ENCODE measurements at regions not wholly inside any gene's neighbourhood (a gene's known extent, or its start where the extent isn't known, plus 50 kb on each side); places are given as distances from the start of the nearest gene placed in this dataset.

DNA sequence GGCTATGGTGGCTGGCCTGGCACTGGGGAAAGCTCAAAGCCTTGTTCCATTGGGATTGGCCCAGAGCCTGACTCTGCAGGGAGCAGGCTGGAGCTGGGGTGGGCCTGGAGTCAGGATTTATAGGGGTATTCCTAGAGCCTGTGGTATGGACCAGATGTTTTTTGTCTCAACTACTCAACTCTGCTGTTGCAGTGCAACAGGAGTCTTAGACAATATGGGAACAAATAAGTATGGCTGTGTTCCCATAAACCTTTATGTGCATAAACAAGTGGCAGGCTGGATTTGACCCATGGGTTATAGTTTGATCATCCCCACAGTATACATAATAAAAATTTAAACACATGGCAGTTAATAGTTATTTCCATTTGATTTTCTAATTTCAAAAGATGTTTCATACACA lies 557.9 kb upstream of the ARX start:
- no peak for TF ChIP-seq HDAC2 (IDR thresholded peaks at IDR 0.05; ENCODE audit: borderline replicate concordance in 1 of 2, low read depth in 2 of 2, low read length in 2 of 2)
- TF ChIP-seq, protein P1, sequence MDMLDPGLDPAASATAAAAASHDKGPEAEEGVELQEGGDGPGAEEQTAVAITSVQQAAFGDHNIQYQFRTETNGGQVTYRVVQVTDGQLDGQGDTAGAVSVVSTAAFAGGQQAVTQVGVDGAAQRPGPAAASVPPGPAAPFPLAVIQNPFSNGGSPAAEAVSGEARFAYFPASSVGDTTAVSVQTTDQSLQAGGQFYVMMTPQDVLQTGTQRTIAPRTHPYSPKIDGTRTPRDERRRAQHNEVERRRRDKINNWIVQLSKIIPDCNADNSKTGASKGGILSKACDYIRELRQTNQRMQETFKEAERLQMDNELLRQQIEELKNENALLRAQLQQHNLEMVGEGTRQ (IDR thresholded peaks at IDR 0.05; ENCODE audit: low read length) = no peak
- TF ChIP-seq, protein P2, sequence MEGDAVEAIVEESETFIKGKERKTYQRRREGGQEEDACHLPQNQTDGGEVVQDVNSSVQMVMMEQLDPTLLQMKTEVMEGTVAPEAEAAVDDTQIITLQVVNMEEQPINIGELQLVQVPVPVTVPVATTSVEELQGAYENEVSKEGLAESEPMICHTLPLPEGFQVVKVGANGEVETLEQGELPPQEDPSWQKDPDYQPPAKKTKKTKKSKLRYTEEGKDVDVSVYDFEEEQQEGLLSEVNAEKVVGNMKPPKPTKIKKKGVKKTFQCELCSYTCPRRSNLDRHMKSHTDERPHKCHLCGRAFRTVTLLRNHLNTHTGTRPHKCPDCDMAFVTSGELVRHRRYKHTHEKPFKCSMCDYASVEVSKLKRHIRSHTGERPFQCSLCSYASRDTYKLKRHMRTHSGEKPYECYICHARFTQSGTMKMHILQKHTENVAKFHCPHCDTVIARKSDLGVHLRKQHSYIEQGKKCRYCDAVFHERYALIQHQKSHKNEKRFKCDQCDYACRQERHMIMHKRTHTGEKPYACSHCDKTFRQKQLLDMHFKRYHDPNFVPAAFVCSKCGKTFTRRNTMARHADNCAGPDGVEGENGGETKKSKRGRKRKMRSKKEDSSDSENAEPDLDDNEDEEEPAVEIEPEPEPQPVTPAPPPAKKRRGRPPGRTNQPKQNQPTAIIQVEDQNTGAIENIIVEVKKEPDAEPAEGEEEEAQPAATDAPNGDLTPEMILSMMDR (IDR thresholded peaks at IDR 0.05; ENCODE audit: control extremely low read depth in 1 of 3, insufficient read depth in 1 of 3, low read depth in 1 of 3, low read length in 3 of 3) = no peak
- no peak for TF ChIP-seq SP4 (IDR thresholded peaks at IDR 0.05; ENCODE audit: low read length)
- no peak for TF ChIP-seq EZH2 (IDR thresholded peaks at IDR 0.05; ENCODE audit: low read depth, low read length, severe bottlenecking)
- TF ChIP-seq JUN (IDR thresholded peaks at IDR 0.05; ENCODE audit: low read depth, low read length) = no peak
- TF ChIP-seq CHD2 (IDR thresholded peaks at IDR 0.05; ENCODE audit: low read length) = no peak
- TF ChIP-seq EP300 (IDR thresholded peaks at IDR 0.05; ENCODE audit: borderline replicate concordance in 1 of 2, low read depth in 2 of 2, low read length in 2 of 2) = no peak
- TF ChIP-seq CREB1 (IDR thresholded peaks at IDR 0.05) = no peak
- TF ChIP-seq EGR1 (IDR thresholded peaks at IDR 0.05; ENCODE audit: borderline replicate concordance, low read depth, low read length) = no peak
- no peak for TF ChIP-seq TAF1 (IDR thresholded peaks at IDR 0.05; ENCODE audit: low read depth, low read length)
- TF ChIP-seq RXRA (IDR thresholded peaks at IDR 0.05; ENCODE audit: insufficient read depth, low read depth, low read length) = no peak
- TF ChIP-seq POLR2A (IDR thresholded peaks at IDR 0.05; ENCODE audit: control extremely low read depth in 1 of 2, low read depth in 2 of 2, low read length in 2 of 2) = no peak
